Inflammatory macrophage treated with lipopolysaccharide for 4 hours (primary cell): ENCODE measurements at regions not wholly inside any gene's neighbourhood (a gene's known extent, or its start where the extent isn't known, plus 50 kb on each side); places are given as distances from the start of the nearest gene placed in this dataset.
"Not testable (repeated sequence)": the region's sequence is repeated elsewhere in the genome, so short reads cannot be mapped to it uniquely, and the experiment has no call there.

Source experiments
- DNase-seq: peaks from one replicate; pipeline ENCODE4 v3.0.0-alpha.2; 2020

DNA sequence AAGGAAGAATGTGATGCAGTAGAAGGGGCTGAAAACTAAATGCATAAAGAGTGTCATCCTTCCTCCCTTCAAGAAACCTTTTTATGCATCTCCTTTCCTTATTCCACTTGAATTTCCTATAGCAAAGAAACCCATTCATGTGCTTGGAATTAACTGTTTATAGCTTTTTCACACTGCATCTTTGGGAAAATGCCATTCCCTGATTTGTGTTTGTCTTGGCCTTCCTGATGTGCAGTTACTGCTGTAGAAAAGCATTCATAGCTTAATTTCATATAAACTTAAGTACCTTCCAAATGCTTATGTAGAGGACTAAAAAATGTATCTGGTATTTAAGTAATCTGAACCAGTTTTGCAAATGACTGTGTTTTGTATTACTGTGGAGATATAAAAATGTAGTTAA is 61.8 kb downstream of the SDR9C7 start:
- DNase-seq = no peak

DNA sequence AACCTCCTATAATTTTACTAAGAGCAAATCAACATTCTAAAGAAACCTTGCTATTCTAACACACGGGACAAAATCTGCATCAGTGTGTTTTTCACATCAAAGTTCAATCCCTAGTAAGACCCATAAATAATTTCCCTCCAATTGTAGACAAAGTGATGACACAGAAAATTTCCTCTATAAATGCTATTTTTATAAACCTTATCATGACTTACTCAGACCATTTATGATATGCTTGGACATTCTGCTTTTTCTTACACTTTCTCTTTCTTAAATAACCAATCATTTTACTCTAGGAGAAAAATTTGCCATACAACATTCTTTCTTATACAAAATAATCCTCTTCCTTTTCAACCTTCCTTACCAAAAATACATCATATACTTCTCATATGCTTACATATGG is 67.0 kb downstream of the SDR9C7 start:
- DNase-seq = no peak

DNA sequence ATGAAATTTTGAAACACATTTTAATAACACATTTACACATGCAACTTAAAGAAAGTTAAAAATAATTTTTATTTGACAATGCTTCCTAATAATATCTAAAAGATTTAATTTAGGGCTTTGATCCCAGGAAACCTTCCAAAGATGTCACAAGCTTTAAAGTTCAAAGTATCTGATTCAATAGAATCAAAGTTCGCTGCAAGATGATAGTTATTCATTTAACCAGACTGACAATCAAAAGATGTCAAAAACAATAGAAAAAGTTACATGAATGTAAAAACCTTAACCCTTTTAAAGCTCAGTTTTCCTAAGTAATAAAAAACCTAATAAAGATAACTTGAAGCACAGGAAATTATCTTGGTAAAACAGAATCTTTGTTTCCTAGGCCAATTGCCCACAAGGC is 67.7 kb downstream of the SDR9C7 start:
- no peak for DNase-seq

GRCh38 chr12:56864318-56864717 is 69.9 kb downstream of the SDR9C7 start:
- DNase-seq = no peak

GRCh38 chr12:56863789-56864188 is 70.4 kb downstream of the SDR9C7 start:
- no peak for DNase-seq

- DNase-seq = no peak
These were observed 71.9 kb downstream of the SDR9C7 start for GRCh38 chr12:56862264-56862663.

- not testable (repeated sequence) for DNase-seq
These were observed 80.7 kb downstream of the SDR9C7 start for GRCh38 chr12:56853392-56853978.

- no peak for DNase-seq
These were observed 82.7 kb downstream of the SDR9C7 start for GRCh38 chr12:56851462-56851861.

GRCh38 chr12:56840922-56841321 is 77.8 kb downstream of the HSD17B6 start:
- DNase-seq = no peak

DNA sequence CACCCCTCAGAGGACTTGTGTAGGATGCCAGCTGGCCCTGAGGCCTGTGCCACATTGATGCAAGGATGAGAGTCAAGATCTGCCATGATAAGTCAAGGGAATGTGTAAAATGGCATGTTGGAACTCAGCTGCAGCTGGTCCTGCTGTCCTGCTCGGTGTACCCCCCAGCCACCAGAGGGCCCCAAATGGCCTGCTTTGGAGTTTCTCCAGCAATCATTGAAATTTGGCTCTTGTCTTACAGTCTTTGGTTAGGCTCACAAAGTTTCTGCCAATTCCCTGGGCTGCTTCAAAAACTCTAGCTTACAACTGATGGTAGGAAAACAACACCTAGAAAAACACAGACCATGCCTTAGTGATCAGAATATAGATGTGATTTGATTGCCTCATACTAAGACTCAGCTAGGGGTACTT is 76.8 kb downstream of the HSD17B6 start:
- DNase-seq = peak; percentile 68

DNA sequence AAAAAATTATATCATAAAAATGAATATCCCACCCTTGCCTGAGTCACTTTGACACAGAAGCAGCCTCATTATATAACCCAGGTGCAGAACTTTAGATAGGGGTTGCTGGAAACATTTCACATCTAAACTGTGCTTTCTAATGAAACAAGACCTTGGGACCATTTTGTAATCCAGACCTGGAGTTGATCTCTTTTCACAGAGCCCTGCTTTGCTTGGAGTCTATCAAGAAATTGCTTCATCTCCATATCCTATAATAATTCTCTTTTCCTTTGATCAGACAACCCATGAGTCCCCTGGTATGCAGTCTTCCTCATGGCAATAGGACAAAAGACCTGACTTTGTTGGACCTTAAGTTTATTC is 76.3 kb downstream of the HSD17B6 start:
- DNase-seq = no peak

- DNase-seq = no peak
These were observed 75.7 kb downstream of the HSD17B6 start for GRCh38 chr12:56838621-56839488.
